HG03460 (cell line): ENCODE measurements at regions not wholly inside any gene's neighbourhood (a gene's known extent, or its start where the extent isn't known, plus 50 kb on each side); places are given as distances from the start of the nearest gene placed in this dataset.

Experiments
- ATAC-seq: cut with Tn5 transposase; IDR thresholded peaks from one replicate; pipeline ENCODE4 v1.9.1; 2021; ENCODE audit not compliant: unreplicated experiment

GRCh38 chr2:65710779-65711295, 278.4 kb upstream of the SPRED2 start:
- no peak for ATAC-seq

DNA sequence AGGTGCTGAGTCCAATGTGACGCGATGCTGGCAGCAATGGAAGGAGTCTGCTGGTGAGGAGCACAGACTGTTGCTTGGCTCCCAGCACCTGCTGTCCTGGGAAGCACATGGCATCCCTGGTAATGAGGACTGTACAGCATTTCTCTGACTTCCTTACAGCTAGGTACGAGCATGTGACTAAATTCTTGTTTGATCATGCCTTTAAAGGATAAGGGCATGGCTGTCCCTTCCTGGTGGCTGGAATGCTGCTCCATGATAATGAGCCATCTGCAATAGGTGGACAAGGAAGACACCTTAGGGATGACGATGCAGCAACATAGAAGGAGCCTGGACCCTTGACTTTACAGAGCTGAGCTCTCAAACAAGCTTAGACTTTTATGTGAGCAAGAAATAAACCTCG, 278.0 kb upstream of the SPRED2 start:
- ATAC-seq = no peak

DNA sequence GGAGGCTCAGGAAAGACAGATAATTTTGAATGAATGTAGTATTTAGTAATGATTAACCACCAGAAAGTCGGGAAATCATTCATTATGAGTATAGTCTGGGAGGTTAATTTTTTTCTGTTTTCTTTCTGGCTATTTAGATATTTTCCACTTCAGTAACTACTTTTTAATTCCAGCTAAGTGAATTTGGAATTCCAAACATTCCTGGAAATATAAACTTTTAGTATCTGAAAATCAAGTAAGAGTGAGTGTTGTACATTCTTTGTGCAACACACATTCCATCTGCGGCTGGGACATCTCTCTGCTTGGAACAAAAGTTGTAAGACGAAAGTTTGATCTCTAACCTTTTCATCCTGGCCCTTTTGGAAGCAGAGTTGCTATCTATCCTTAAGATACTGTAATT, 275.7 kb upstream of the SPRED2 start:
- no peak for ATAC-seq

DNA sequence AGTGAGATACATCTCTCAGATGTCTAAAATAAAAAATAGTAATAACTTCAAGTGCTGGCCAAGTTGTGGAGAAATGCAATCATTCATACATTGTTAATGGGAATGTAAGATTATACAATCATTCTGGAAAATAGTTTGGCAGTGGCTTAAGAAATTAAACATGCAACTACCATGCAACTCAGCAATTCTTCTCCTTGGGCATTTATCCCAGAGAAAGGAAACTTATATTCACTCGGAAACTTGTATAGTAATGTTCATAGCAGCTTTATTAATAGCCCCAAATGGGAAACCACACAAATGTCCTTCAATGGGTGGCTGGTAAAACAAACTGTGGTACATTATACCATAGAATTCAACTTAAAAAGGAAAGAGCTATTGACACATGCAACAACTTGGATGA, 274.0 kb upstream of the SPRED2 start:
- no peak for ATAC-seq

DNA sequence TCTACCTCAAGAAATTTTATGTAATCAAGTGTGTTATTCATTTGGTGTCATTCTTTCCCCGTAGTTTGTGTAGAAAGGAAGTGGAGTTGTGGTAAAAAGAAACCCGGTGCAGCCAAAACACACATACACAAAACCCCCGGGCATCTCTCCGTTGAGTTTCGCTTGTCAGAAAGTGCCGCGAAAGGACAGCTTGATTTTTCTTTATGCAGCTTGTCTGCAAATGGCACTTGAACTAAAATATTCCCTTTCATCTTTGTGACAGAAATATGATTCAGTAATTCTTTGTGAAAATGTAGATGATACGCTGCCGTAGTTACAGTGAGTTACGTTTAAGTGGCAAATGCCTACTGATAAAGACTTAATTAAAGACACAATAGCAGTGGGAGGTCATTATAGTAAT, 268.8 kb upstream of the SPRED2 start:
- ATAC-seq = no peak

GRCh38 chr2:65700720-65701119, 268.3 kb upstream of the SPRED2 start:
- ATAC-seq = no peak

DNA sequence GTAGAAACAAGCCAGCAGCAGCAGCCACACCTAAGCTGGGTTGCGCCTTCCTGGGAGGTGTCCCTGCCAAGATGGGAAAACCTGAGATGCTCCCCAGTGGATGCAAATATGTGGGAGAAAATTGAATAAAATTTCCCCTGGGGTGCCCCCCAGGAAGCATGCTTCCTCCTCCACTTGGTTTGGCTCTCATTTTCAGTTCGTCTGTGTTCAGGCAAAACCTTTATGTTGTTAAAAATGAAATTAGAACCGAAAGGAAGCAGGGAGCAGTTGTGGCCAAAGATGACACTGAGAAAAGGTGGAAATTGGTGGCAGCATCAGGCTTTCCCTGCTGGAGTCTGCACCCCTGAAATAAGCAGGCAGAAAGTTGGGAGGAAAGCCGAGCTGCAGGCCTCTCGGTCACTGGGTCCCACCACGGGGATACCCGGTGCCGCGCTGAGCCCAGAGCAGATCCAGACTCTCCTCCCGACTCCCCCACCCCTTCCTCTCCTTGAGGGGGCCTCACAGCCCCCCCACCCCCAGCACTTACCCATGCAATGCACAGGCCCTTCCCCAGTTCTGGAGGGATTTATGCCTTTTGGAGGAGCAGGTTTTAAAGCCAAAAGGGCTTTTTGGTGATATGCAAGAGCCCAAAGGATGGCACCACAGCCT, 267.7 kb upstream of the SPRED2 start:
- no peak for ATAC-seq

GRCh38 chr2:65691816-65692215, 259.4 kb upstream of the SPRED2 start:
- no peak for ATAC-seq

DNA sequence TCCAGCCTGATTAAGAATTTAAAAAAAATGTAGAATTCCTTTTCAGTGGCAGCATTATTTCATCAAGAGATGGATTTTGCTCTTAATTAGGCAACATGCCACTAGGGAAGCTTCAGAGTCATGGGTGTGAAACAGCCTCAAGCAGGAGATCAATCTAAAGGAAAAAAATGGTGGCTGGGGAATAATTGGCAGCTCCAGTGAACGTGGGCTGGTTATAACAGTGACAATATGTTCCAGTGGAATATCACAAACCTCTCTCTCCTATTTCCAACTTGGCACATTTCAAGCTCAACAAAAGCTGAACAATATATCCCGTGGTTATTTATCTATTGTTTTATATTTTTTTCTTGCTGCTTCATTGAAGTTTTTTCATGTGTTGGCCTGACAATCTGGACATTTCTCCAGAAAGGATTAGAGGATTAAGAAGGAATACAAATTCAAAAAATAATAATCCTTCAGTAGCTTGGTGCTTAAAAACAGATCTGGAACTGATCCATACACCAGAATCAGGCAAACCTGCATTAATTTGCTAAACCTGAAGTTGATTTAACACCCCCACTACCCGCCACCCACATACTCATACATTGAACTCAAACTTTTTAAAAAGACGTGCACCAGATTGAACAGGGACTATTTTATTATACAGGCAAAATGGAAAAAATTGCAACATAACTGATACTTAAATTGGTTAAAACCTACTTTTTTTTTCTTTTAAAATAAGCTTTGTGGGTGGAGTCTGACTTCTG, 255.9 kb upstream of the SPRED2 start:
- ATAC-seq = no peak

- ATAC-seq = no peak
These were observed 255.2 kb upstream of the SPRED2 start for GRCh38 chr2:65687614-65688013.

- ATAC-seq = no peak
These were observed 254.6 kb upstream of the SPRED2 start for GRCh38 chr2:65686928-65687521.

GRCh38 chr2:65681503-65681902, 249.1 kb upstream of the SPRED2 start:
- no peak for ATAC-seq

- no peak for ATAC-seq
These were observed 246.5 kb upstream of the SPRED2 start for GRCh38 chr2:65678779-65679391.

- ATAC-seq = no peak
These were observed 243.0 kb upstream of the SPRED2 start for GRCh38 chr2:65675350-65675749.

GRCh38 chr2:65671670-65672242, 239.4 kb upstream of the SPRED2 start:
- no peak for ATAC-seq

- ATAC-seq = no peak
These were observed 237.2 kb upstream of the SPRED2 start for GRCh38 chr2:65669574-65669973.

GRCh38 chr2:65668744-65669143, 236.3 kb upstream of the SPRED2 start:
- no peak for ATAC-seq

- ATAC-seq = peak; percentile 98
These were observed 233.8 kb upstream of the SPRED2 start for GRCh38 chr2:65666156-65666725.

GRCh38 chr2:65664931-65665330, 232.5 kb upstream of the SPRED2 start:
- ATAC-seq = no peak

DNA sequence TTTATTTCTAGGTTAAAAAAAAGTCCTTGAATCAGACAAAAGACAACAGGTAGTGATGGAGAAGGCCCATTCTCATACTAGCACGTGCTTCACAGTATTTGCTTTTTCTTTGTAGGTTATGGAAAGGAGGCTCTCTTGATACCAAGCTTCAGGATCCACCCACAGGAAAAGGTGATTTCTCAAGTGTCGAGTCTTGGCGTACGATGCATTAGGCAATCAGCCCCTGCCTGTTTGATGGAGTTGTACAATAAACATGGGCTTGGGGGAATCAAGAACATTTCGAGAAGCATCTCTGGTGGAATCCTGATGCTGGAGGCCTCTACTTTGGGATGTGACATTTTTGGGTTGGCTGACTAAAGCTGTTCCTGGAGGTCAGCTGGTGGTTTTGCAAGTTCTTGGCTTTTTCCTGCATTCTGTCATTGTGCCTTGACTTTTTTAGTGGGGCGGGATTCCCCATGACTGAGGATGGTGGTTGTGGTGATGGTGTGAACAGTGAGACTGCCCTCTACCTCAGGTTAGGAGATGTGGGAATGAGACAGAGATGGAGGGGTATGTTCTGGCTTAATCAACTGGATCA, 231.5 kb upstream of the SPRED2 start:
- ATAC-seq = no peak
